ENCODE measurements at regions not wholly inside any gene's neighbourhood (a gene's known extent, or its start where the extent isn't known, plus 50 kb on each side); places are given as distances from the start of the nearest gene placed in this dataset.

GRCh38 chr22:47239474-47239860 is 477.0 kb downstream of the TBC1D22A start (continued):
- TF ChIP-seq ZNF687 (CRISPR knock-in tag; IDR thresholded peaks at IDR 0.05) (no peak), HNRNPK (IDR thresholded peaks at IDR 0.05; ENCODE audit: low read depth, low read length, poor library complexity, severe bottlenecking) (no peak), ZBTB7B (CRISPR knock-in tag; IDR thresholded peaks at IDR 0.05) (no peak), ZSCAN12 (CRISPR knock-in tag; IDR thresholded peaks at IDR 0.05) (no peak), RXRB (CRISPR knock-in tag; IDR thresholded peaks at IDR 0.05; ENCODE audit: borderline replicate concordance) (no peak), ZBTB33 (CRISPR knock-in tag; IDR thresholded peaks at IDR 0.05) (no peak), RARG (CRISPR knock-in tag; IDR thresholded peaks at IDR 0.05; ENCODE audit: low read depth) (no peak), ZGPAT (CRISPR knock-in tag; IDR thresholded peaks at IDR 0.05) (no peak), ZBTB37 (CRISPR knock-in tag; IDR thresholded peaks at IDR 0.05) (no peak), TP53 (CRISPR knock-in tag; conservative IDR thresholded peaks at IDR 0.05) (no peak), AGO2 (optimal IDR thresholded peaks at IDR 0.05; ENCODE audit: low read depth, low read length) (no peak)

Data from HepG2 (cell line).